Activated CD4-positive, alpha-beta T cell treated with anti-CD3 and anti-CD28 coated beads, Interleukin-2, amount 50 U/mL, for 1 hour (primary cell): ENCODE measurements at regions not wholly inside any gene's neighbourhood (a gene's known extent, or its start where the extent isn't known, plus 50 kb on each side); places are given as distances from the start of the nearest gene placed in this dataset.
"Not testable (repeated sequence)": the region's sequence is repeated elsewhere in the genome, so short reads cannot be mapped to it uniquely, and the experiment has no call there.

Experiments used
- DNase-seq: peaks from one replicate; pipeline ENCODE4 v3.0.0-alpha.2; 2020

GRCh38 chr6:4280707-4281106 is 145.3 kb upstream of the ECI2 start:
- DNase-seq = no peak

GRCh38 chr6:4280031-4280430 is 144.7 kb upstream of the ECI2 start:
- no peak for DNase-seq

- no peak for DNase-seq
Observed at GRCh38 chr6:4274382-4275082, 139.2 kb upstream of the ECI2 start.

GRCh38 chr6:4272996-4273395 is 137.6 kb upstream of the ECI2 start:
- DNase-seq = no peak

- no peak for DNase-seq
Observed at GRCh38 chr6:4271761-4272470, 136.5 kb upstream of the ECI2 start.

- DNase-seq = no peak
Observed at GRCh38 chr6:4270776-4271175, 135.4 kb upstream of the ECI2 start.

- DNase-seq = no peak
Observed at GRCh38 chr6:4270001-4270400, 134.6 kb upstream of the ECI2 start.

- no peak for DNase-seq
Observed at GRCh38 chr6:4268171-4268570, 132.8 kb upstream of the ECI2 start.

- no peak for DNase-seq
Observed at GRCh38 chr6:4265740-4266139, 130.4 kb upstream of the ECI2 start.

GRCh38 chr6:4264601-4265000 is 129.2 kb upstream of the ECI2 start:
- no peak for DNase-seq

- no peak for DNase-seq
Observed at GRCh38 chr6:4264081-4264480, 128.7 kb upstream of the ECI2 start.

GRCh38 chr6:4262526-4262925 is 127.2 kb upstream of the ECI2 start:
- no peak for DNase-seq

- no peak for DNase-seq
Observed at GRCh38 chr6:4259391-4259790, 124.0 kb upstream of the ECI2 start.

- no peak for DNase-seq
Observed at GRCh38 chr6:4258733-4259132, 123.4 kb upstream of the ECI2 start.

GRCh38 chr6:4256969-4257368 is 121.6 kb upstream of the ECI2 start:
- DNase-seq = no peak

GRCh38 chr6:4253604-4254231 is 118.3 kb upstream of the ECI2 start:
- no peak for DNase-seq

GRCh38 chr6:4252445-4252844 is 117.1 kb upstream of the ECI2 start:
- DNase-seq = not testable (repeated sequence)

- no peak for DNase-seq
Observed at GRCh38 chr6:4250645-4251044, 115.3 kb upstream of the ECI2 start.

- DNase-seq = not testable (repeated sequence)
Observed at GRCh38 chr6:4243832-4244231, 108.5 kb upstream of the ECI2 start.

- DNase-seq = no peak
Observed at GRCh38 chr6:4243237-4243636, 107.9 kb upstream of the ECI2 start.

- DNase-seq = no peak
Observed at GRCh38 chr6:4242601-4243000, 107.2 kb upstream of the ECI2 start.

- no peak for DNase-seq
Observed at GRCh38 chr6:4240148-4240547, 104.8 kb upstream of the ECI2 start.

- DNase-seq = no peak
Observed at GRCh38 chr6:4225161-4225872, 89.9 kb upstream of the ECI2 start.
